OCI-M1 (cell line): ENCODE measurements at regions not wholly inside any gene's neighbourhood (a gene's known extent, or its start where the extent isn't known, plus 50 kb on each side); places are given as distances from the start of the nearest gene placed in this dataset.
"Not testable (repeated sequence)": the region's sequence is repeated elsewhere in the genome, so short reads cannot be mapped to it uniquely, and the experiment has no call there.

ENCODE experiments used
- DNase-seq: peaks from one replicate; lab custom pipeline; 2025; lab: John Stamatoyannopoulos, UW

DNA sequence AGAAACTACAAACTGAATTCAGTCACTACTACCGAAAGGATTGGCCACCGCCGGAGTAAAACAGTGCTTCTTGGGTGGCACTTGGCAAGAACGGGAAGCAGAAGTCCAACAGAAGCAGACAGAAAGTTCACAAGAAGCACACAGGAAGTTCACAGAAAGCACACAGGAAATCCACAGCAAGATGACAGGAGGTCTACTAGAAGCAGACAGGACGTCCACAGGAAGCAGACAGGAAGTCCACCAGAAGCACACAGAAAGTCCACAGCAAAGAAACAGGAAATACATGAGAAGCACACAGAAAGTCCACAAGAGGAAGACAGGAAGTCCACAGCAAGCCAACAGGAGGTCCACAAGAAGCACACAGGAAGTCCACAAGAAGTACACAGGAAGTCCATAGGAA is 399.2 kb upstream of the AUTS2 start:
- no peak for DNase-seq

GRCh38 chr7:69199661-69200060 is 398.6 kb upstream of the AUTS2 start:
- no peak for DNase-seq

- no peak for DNase-seq
Observed at GRCh38 chr7:69203871-69204270, 394.4 kb upstream of the AUTS2 start.

DNA sequence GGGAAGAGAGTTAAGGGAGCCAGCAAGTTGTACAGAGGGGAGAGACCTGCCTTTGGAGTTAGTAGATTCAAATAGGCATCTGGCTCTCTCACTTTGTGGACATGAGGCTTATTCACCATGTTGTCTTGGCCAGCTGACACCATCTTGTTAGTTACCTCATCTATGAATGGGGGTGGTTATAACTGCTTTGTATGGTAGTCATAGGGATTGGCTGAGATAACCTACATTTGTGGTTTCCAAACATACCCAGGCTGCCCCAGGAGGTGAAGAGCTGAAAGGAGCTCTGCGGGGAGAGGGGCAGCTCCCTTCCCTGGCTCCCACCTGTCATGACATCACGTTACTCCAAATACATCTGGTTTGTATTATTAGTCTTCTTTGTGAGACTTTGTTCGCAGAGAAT is 393.3 kb upstream of the AUTS2 start:
- no peak for DNase-seq

DNA sequence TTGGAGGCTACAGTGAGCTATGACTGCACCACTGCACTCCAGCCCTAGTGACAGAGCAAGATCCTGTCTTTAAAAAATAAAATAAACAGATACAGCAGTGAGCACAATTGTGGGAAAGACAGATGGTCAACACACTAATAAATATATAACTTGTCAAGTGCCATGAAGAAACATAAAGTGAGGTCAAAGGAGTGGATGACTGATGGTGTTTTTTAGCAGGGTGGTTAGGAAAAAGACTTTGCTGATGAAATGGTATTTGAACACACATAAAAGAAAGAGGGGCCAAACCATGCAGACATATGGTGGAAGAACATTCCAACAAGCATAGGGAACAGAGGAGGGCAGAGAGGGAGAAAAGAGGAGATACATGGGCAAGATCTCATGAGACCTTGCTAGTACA is 392.7 kb upstream of the AUTS2 start:
- DNase-seq = no peak

DNA sequence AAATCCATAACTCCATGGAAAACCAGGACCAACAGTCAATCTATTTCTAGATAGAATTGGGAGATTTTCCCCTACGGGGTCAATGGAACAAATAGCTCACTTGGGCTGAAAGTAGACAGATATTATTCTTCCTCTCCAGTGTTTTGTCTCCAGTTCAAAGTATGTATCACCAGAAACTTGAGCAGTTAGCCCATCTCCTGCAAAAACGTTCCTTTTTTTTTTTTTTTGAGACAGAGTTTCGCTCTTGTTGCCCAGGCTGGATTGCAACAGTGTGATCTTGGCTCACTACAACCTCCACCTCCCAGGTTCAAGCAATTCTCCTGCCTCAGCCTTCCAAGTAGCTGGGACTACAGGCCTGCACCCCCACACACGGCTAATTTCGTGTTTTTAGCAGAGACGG is 390.0 kb upstream of the AUTS2 start:
- no peak for DNase-seq

GRCh38 chr7:69208848-69209247 is 389.4 kb upstream of the AUTS2 start:
- no peak for DNase-seq

- no peak for DNase-seq
Observed at GRCh38 chr7:69211336-69211735, 386.9 kb upstream of the AUTS2 start.

- DNase-seq = no peak
Observed at GRCh38 chr7:69211739-69212138, 386.5 kb upstream of the AUTS2 start.

DNA sequence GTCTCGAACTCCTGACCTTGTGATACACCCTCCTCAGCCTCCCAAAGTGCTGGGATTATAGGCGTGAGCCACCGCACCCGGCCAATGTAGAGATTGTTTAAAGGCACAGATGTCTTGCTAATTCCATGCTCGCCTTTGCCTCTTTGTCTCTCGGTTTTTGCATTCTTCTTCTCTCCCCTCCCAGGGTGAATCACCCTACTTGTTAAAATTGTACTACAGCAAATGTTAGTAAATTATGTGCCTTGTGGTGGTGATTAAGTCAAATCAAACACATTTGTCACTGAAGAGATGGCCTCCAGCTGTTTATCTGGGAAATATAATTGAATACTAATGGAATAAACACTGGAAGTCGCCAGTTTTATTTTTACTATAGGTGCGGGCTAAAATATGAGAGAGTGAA is 384.4 kb upstream of the AUTS2 start:
- DNase-seq = no peak

DNA sequence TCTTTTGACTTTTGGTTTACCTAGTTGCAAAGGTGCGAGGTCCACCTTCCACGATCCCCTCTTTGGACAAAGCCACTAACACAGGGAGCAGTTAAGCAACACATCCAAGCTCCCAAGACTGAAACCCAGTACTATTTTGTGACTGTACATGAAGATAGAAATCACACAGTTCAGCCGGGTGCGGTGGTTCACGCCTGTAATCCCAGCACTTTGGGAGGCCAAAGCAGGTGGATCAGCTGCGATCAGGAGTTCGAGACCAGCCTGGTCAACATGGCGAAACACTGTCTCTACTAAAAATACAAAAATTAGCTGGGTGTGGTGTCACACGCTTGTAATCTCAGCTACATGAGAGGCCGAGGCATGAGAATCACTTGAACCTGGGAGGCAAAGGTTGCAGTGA is 382.8 kb upstream of the AUTS2 start:
- DNase-seq = not testable (repeated sequence)

GRCh38 chr7:69217516-69218350 is 380.5 kb upstream of the AUTS2 start:
- DNase-seq = no peak

GRCh38 chr7:69218576-69218975 is 379.7 kb upstream of the AUTS2 start:
- no peak for DNase-seq

DNA sequence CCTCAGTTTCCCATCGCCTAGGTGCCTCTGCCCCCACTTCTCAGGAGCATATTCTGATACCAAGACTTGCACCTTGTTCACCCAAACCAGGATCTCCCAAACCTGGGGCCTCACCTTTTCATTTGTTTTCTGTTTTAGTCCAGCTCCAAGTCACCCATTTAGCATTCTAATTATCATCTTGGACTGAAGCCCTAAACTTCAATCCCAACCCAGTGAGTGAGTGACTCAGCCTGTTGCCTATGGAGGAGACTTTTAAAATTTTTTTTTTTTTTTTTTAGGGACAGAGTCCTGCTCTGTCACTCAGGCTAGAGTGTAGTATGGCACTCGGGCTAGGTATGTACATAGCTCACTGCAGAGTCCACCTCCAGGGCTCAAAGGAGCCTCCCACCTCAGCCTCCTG is 378.9 kb upstream of the AUTS2 start:
- no peak for DNase-seq

DNA sequence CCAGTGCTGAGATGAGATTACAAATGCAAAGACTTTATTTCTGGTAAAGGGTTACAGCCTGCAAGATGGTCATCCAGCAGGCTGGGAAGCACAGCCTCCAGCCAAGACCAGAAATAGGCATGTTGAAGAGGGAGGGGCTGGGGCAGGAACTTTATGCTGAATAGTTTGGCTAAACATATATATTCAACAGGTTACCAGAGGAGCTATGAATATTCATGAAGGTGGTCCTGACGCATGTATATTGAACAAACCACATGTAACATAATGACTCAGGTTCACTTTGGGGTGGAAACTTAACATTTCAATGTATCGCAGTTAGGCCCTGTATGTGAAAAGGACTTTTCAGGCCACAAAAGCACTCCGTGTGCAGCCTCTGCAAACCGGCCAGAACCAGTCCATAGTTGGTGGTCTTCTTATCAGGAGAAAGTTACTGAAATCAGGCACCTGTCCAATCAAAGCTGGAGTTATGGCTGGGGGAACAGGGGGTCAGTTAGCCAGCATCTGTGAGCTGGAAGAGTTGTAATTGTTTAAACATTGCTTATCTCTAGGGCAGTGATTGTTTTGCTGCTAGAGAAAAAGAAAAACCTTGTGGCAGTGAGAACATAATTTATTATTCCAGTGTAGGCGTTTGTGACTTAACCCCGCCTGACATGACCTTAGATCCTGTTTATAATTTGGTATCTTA is 372.9 kb upstream of the AUTS2 start:
- DNase-seq = no peak

DNA sequence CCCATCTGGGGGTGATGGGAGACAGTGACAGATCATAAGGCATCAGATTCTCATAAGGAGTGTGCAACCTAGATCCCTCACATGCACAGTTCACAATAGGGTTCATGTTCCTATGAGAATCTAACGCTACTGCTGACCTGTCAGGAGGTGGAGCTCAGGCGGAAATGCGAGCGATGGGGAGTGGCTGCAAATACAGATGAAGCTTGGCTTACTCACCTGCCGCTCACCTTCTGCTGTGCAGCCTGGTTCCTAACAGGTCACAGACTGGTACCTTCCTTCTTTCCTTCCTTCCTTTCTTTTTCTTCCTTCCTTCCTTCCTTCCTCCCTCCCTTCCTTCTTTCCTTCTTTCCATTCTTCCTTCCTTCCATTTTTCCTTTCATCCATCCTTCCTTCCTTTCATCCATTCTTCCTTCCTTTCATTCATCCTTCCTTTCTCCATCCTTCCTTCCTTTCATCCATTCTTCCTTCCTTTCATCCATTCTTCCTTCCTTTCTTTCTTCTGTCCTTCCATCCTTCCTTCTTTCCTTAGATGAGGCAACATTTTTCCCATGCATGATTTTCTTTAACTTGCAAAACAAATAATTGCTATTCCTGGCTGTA is 370.0 kb upstream of the AUTS2 start:
- DNase-seq = no peak

GRCh38 chr7:69232445-69233376 is 365.6 kb upstream of the AUTS2 start:
- DNase-seq = no peak

GRCh38 chr7:69237541-69237940 is 360.7 kb upstream of the AUTS2 start:
- no peak for DNase-seq

GRCh38 chr7:69243016-69243415 is 355.3 kb upstream of the AUTS2 start:
- no peak for DNase-seq

GRCh38 chr7:69244701-69245100 is 353.6 kb upstream of the AUTS2 start:
- DNase-seq = no peak

DNA sequence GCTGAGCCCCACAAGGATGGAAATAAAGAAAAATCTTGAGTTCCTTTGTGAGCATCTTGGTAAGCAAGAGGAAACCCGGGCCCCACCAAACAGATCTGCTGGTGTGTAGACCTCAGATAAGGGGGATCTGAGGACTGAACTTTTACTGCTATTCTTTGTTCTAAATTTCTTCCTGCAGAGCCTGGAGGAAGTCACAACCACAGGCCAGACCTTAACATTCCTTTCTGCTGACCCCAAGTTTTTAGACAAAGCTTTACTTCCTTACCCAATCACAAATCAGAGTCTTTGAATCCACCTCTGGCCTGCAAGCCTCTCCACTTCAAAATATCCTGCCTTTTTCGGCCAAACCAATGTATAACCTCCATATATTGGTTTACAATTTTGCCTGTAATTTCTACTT is 352.6 kb upstream of the AUTS2 start:
- DNase-seq = no peak

DNA sequence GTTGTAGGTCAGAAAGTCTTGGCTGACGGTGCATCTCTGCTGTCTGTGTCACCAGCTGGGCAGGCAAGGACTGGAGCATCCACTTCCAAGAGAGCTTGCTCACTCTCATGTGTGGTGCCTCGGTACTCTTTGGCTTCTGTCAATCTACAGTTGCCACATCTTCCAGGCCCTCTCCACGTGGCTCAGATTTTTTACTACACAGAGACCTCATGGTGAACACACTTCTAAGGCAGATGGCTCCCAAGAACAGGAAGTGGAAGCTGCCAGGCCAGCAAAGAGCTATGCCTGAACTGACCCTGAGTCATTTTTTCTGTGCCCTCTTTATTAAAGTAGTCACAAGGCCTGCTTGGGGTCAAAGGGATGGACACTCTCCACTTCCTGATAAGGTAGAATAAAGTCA is 351.5 kb upstream of the AUTS2 start:
- DNase-seq = no peak
